GM18498 (cell line): ENCODE measurements at regions not wholly inside any gene's neighbourhood (a gene's known extent, or its start where the extent isn't known, plus 50 kb on each side); places are given as distances from the start of the nearest gene placed in this dataset.

Source experiments
- ATAC-seq: cut with Tn5 transposase; IDR thresholded peaks from one replicate; pipeline ENCODE4 v1.9.1; 2021; ENCODE audit warnings: mild to moderate bottlenecking, moderate library complexity; ENCODE audit not compliant: unreplicated experiment

- ATAC-seq = no peak
Measured at GRCh38 chr2:52794581-52794980, 973.0 kb upstream of the CHAC2 start.

- ATAC-seq = no peak
Measured at GRCh38 chr2:52779446-52779845, 988.2 kb upstream of the CHAC2 start.

GRCh38 chr2:52776571-52776970, 991.0 kb upstream of the CHAC2 start:
- no peak for ATAC-seq

- ATAC-seq = no peak
Measured at GRCh38 chr2:52775674-52776073, 991.9 kb upstream of the CHAC2 start.

- no peak for ATAC-seq
Measured at GRCh38 chr2:52765735-52766134, 1001.9 kb upstream of the CHAC2 start.

GRCh38 chr2:52749764-52750163, 1017.8 kb upstream of the CHAC2 start:
- no peak for ATAC-seq

GRCh38 chr2:52745144-52745543, 1022.5 kb upstream of the CHAC2 start:
- ATAC-seq = no peak

GRCh38 chr2:52732849-52733395, 1034.7 kb upstream of the CHAC2 start:
- ATAC-seq = no peak

- ATAC-seq = no peak
Measured at GRCh38 chr2:52724585-52724984, 1043.0 kb upstream of the CHAC2 start.

GRCh38 chr2:52717836-52718235, 1049.8 kb upstream of the CHAC2 start:
- ATAC-seq = no peak

- no peak for ATAC-seq
Measured at GRCh38 chr2:52710810-52711618, 1056.6 kb upstream of the CHAC2 start.

- ATAC-seq = no peak
Measured at GRCh38 chr2:52704251-52704650, 1063.4 kb upstream of the CHAC2 start.

- ATAC-seq = no peak
Measured at GRCh38 chr2:52703004-52703403, 1064.6 kb upstream of the CHAC2 start.

- no peak for ATAC-seq
Measured at GRCh38 chr2:52698408-52698807, 1069.2 kb upstream of the CHAC2 start.

GRCh38 chr2:52697690-52698089, 1069.9 kb upstream of the CHAC2 start:
- no peak for ATAC-seq

- ATAC-seq = no peak
Measured at GRCh38 chr2:52695731-52696130, 1071.9 kb upstream of the CHAC2 start.

- no peak for ATAC-seq
Measured at GRCh38 chr2:52686935-52687334, 1080.7 kb upstream of the CHAC2 start.

- no peak for ATAC-seq
Measured at GRCh38 chr2:52676056-52676455, 1091.5 kb upstream of the CHAC2 start.

- no peak for ATAC-seq
Measured at GRCh38 chr2:52668724-52669123, 1098.9 kb upstream of the CHAC2 start.

- ATAC-seq = no peak
Measured at GRCh38 chr2:52659546-52659945, 1108.1 kb upstream of the CHAC2 start.

- no peak for ATAC-seq
Measured at GRCh38 chr2:52658598-52658997, 1109.0 kb upstream of the CHAC2 start.

GRCh38 chr2:52639692-52640091, 1127.9 kb upstream of the CHAC2 start:
- no peak for ATAC-seq

- ATAC-seq = no peak
Measured at GRCh38 chr2:52632543-52632942, 1135.1 kb upstream of the CHAC2 start.
